HCT116 (cell line): ENCODE measurements at regions not wholly inside any gene's neighbourhood (a gene's known extent, or its start where the extent isn't known, plus 50 kb on each side); places are given as distances from the start of the nearest gene placed in this dataset.

Source experiments
- ATAC-seq: fragments of 200-7000 bp; cut with Tn5 transposase; 2 replicates; pipeline ENCODE4 v1.9.1; 2020; ENCODE audit warnings: mild to moderate bottlenecking, moderate library complexity
- BruUV-seq: library from RNA; stranded (reverse); fragments of 400-500 nt; replicated peaks from 2 replicates; lab custom pipeline; 2021; lab: Mats Ljungman, UMichigan
- CTCF ChIA-PET: fragments of 300-600 bp; sonication (Branson Sonifier 250); formaldehyde crosslinking; loops from one replicate; lab custom pipeline; 2021; ENCODE audit warnings: antibody characterized with exemption; lab: Charles Lee
- POLR2A ChIA-PET: fragments of 300-600, 350-600 bp; sonication (Branson Sonifier 250); formaldehyde crosslinking; loops from one replicate; lab custom pipeline; 2021; ENCODE audit warnings: antibody characterized with exemption; lab: Charles Lee
- RAD21 ChIA-PET, 2 experiments: fragments of 300-600 bp; sonication (Branson Sonifier 250); formaldehyde crosslinking; loops; one replicate each; lab custom pipeline; 2023; ENCODE audit warnings: low total read pairs in 2 of 2; ENCODE audit not compliant: uncharacterized antibody in 2 of 2, unreplicated experiment in 2 of 2, low non-redundant PET in 1 of 2; lab: Charles Lee
- DNase-seq: peaks from one replicate; pipeline ENCODE4 v3.0.0-alpha.2; 2010; ENCODE audit warnings: low read depth, low spot score
- H2AFZ ChIP-seq: fragments of 200-600 bp; shearing (Covaris generic), sonication (generic); 2 replicates; pipeline ENCODE4 v1.6.1; 2017; ENCODE audit warnings: low read depth, mixed run types, mixed read lengths, antibody characterized with exemption, low read length; ENCODE audit not compliant: poor library complexity, severe bottlenecking
- H3K27ac ChIP-seq: 2 replicates; pipeline ENCODE4 v1.5.1; 2012; ENCODE audit warnings: low read depth, low read length
- H3K27me3 ChIP-seq: fragments of 200-600 bp; sonication (generic); 2 replicates; pipeline ENCODE4 v1.6.1; 2016; ENCODE audit warnings: mixed run types, low read length, mixed read lengths; ENCODE audit not compliant: insufficient read depth
- H3K36me3 ChIP-seq, 2 experiments: fragments of 200-500 bp in 1 of 2; fragments of 200-600 bp in 1 of 2; sonication (Bioruptor generic) in 1 of 2; sonication (generic) in 1 of 2; 2 replicates each; pipeline versions ENCODE4 v1.5.1 to v1.6.1; 2014 to 2016; ENCODE audit warnings: low read length in 2 of 2, inconsistent platforms in 1 of 2, mixed read lengths in 1 of 2, mixed run types in 1 of 2; ENCODE audit not compliant: insufficient read depth in 2 of 2, control insufficient read depth in 1 of 2
- H3K4me1 ChIP-seq, 2 experiments: fragments of 200-600 bp in 1 of 2; sonication (generic) in 1 of 2; 2 replicates each; pipeline versions ENCODE4 v1.5.1 to v1.6.1; 2012 to 2017; ENCODE audit warnings: low read length in 2 of 2, inconsistent platforms in 1 of 2, mild to moderate bottlenecking in 1 of 2, mixed read lengths in 1 of 2, mixed run types in 1 of 2, moderate library complexity in 1 of 2; ENCODE audit not compliant: insufficient read depth in 2 of 2, control insufficient read depth in 1 of 2
- H3K4me2 ChIP-seq: fragments of 200-600 bp; sonication (generic); 2 replicates; pipeline ENCODE4 v1.6.1; 2017; ENCODE audit warnings: mixed run types, low read length, mixed read lengths
- H3K4me3 ChIP-seq, 2 experiments: fragments of 200-600 bp in 1 of 2; sonication (generic) in 1 of 2; replicated peaks in 1 of 2; 2 replicates each; pipeline ENCODE4 v1.5.1; 2011 to 2016; ENCODE audit warnings: low read length in 2 of 2, control low read depth in 1 of 2, low read depth in 1 of 2, mild to moderate bottlenecking in 1 of 2, mixed read lengths in 1 of 2, mixed run types in 1 of 2
- H3K79me2 ChIP-seq: fragments of 200-600 bp; sonication (generic); 2 replicates; pipeline ENCODE4 v1.6.1; 2017; ENCODE audit warnings: mild to moderate bottlenecking, mixed run types, low read length, moderate library complexity, mixed read lengths; ENCODE audit not compliant: insufficient read depth
- H3K9ac ChIP-seq: fragments of 200-600 bp; sonication (generic); 2 replicates; pipeline ENCODE4 v1.6.1; 2016; ENCODE audit warnings: low read length, mixed read lengths
- H3K9me2 ChIP-seq: fragments of 200-600 bp; sonication (generic), shearing (Covaris generic); 2 replicates; pipeline ENCODE4 v1.6.1; 2017; ENCODE audit warnings: mixed run types, mild to moderate bottlenecking, moderate library complexity; ENCODE audit not compliant: insufficient read depth
- H3K9me3 ChIP-seq, 2 experiments: fragments of 200-500 bp in 1 of 2; fragments of 200-600 bp in 1 of 2; sonication (Bioruptor generic) in 1 of 2; sonication (generic) in 1 of 2; 2 replicates each; pipeline ENCODE4 v1.6.1; 2014 to 2017; ENCODE audit warnings: low read length in 2 of 2, mixed read lengths in 2 of 2, inconsistent platforms in 1 of 2, low read depth in 1 of 2, mild to moderate bottlenecking in 1 of 2, mixed run types in 1 of 2, moderate library complexity in 1 of 2; ENCODE audit not compliant: control insufficient read depth in 1 of 2, insufficient read depth in 1 of 2
- H4K20me1 ChIP-seq: fragments of 200-600 bp; sonication (generic), shearing (Covaris generic); 2 replicates; pipeline ENCODE4 v1.6.1; 2017; ENCODE audit warnings: mixed run types, mild to moderate bottlenecking, moderate library complexity; ENCODE audit not compliant: insufficient read depth
- CTCF ChIP-seq, 3 experiments: fragments of 200-600 bp in 1 of 3; sonication (generic) in 1 of 3; IDR thresholded peaks in 2 of 3; conservative IDR thresholded peaks in 1 of 3; 2 replicates each; pipeline ENCODE4 v1.5.1; 2012 to 2017; ENCODE audit warnings: low read depth in 2 of 3, low read length in 2 of 3, antibody characterized with exemption in 1 of 3, borderline replicate concordance in 1 of 3, control low read depth in 1 of 3, mild to moderate bottlenecking in 1 of 3, mixed read lengths in 1 of 3, mixed run types in 1 of 3, moderate library complexity in 1 of 3; ENCODE audit not compliant: insufficient read depth in 1 of 3
- EGR1 ChIP-seq: IDR thresholded peaks from 2 replicates; pipeline ENCODE4 v1.6.1; 2012; ENCODE audit warnings: low read depth
- EZH2 ChIP-seq: fragments of 200-600 bp; sonication (generic); IDR thresholded peaks from 2 replicates; pipeline ENCODE4 v1.6.1; 2017; ENCODE audit warnings: antibody characterized with exemption, mixed run types
- EZH2phosphoT487 ChIP-seq: fragments of 200-600 bp; IDR thresholded peaks from 2 replicates; pipeline ENCODE4 v1.6.1; 2018; ENCODE audit warnings: antibody characterized with exemption, borderline replicate concordance
- JUND ChIP-seq: IDR thresholded peaks from 2 replicates; pipeline ENCODE4 v1.6.1; 2012
- MAX ChIP-seq: IDR thresholded peaks from 2 replicates; pipeline ENCODE4 v1.6.1; 2012
- POLR2A ChIP-seq: IDR thresholded peaks from 2 replicates; pipeline ENCODE4 v1.7.0; 2011; ENCODE audit warnings: borderline replicate concordance; ENCODE audit not compliant: insufficient read depth, insufficient read length; ENCODE audit errors: extremely low read depth
- POLR2AphosphoS5 ChIP-seq: IDR thresholded peaks from 2 replicates; pipeline ENCODE4 v1.6.1; 2011; ENCODE audit warnings: mild to moderate bottlenecking, low read depth, low read length, moderate library complexity
- RAD21 ChIP-seq: IDR thresholded peaks from 2 replicates; pipeline ENCODE4 v1.6.1; 2012; ENCODE audit warnings: low read depth, mild to moderate bottlenecking
- SIN3A ChIP-seq: IDR thresholded peaks from 2 replicates; pipeline ENCODE4 v1.6.1; 2012; ENCODE audit warnings: low read depth
- TCF7L2 ChIP-seq: IDR thresholded peaks from 2 replicates; pipeline ENCODE4 v1.7.0; 2011; ENCODE audit warnings: borderline replicate concordance, inconsistent platforms; ENCODE audit not compliant: insufficient read depth, insufficient read length; ENCODE audit errors: extremely low read depth
- ZFX ChIP-seq: fragments of 450-650 bp; IDR thresholded peaks from 2 replicates; pipeline ENCODE4 v1.6.1; 2017
- ZNF274 ChIP-seq: fragments of 200-500 bp; sonication (Bioruptor generic); IDR thresholded peaks from 2 replicates; pipeline ENCODE4 v1.6.1; 2014; ENCODE audit warnings: mild to moderate bottlenecking, low read depth, low read length, inconsistent platforms
- intact Hi-C: fragments of 100-400 bp; cut with micrococcal nuclease; formaldehyde crosslinking; loops from 2 replicates; pipeline ENCODE4 v1.10.0; 2022

- ChIA-PET POLR2A (no interaction called here), RAD21 (no interaction called here)
- BruUV-seq = no TSS peak
- no peak overlapping the region for H3K4me3 ChIP-seq
- no peaks in the 10 kb centered on the region for H3K27me3 ChIP-seq
- H3K36me3 ChIP-seq = no peaks in the 10 kb centered on the region
- ATAC-seq (no peak), DNase-seq (no peak)
- no peak overlapping the region for H3K27ac ChIP-seq
- no peaks in the 10 kb centered on the region for H3K79me2 ChIP-seq
- H3K4me2 ChIP-seq = no peak overlapping the region
- H3K4me1 ChIP-seq = peaks cover 3 to 20% of the 10 kb centered on the region in 2 experiments; a peak in 3 of 4 replicates
- H4K20me1 ChIP-seq = no peaks in the 10 kb centered on the region
- no peaks in the 10 kb centered on the region for H3K9me2 ChIP-seq
- intact Hi-C loops = no loop called here
- no peak for TF ChIP-seq EZH2phosphoT487
- no peak for TF ChIP-seq ZFX
- no peak for TF ChIP-seq EGR1
- TF ChIP-seq RAD21 = no peak
- TF ChIP-seq, all 23 proteins: peak for 0
- CTCF ChIA-PET = no interaction called here
- H3K9ac ChIP-seq = no peak overlapping the region
- H2AFZ ChIP-seq = no peak overlapping the region
- no peaks in the 10 kb centered on the region for H3K9me3 ChIP-seq
Measured at GRCh38 chr17:71192848-71193247, 928.0 kb upstream of the SOX9 start.

GRCh38 chr17:71200597-71200996 is 920.2 kb upstream of the SOX9 start:
- intact Hi-C loops = no loop called here
- H3K4me1 ChIP-seq = peaks cover 0 to 6% of the 10 kb centered on the region in 2 experiments; a peak in 2 of 4 replicates
- no peak overlapping the region for H3K27ac ChIP-seq
- ChIA-PET RAD21 (no interaction called here), CTCF (no interaction called here), POLR2A (no interaction called here)
- no peaks in the 10 kb centered on the region for H4K20me1 ChIP-seq
- no peaks in the 10 kb centered on the region for H3K27me3 ChIP-seq
- BruUV-seq = no TSS peak
- no peaks in the 10 kb centered on the region for H3K9me3 ChIP-seq
- ATAC-seq = no peak
- H3K79me2 ChIP-seq = no peaks in the 10 kb centered on the region
- H3K9ac ChIP-seq = no peak overlapping the region
- no peak overlapping the region for H3K4me3 ChIP-seq
- H3K9me2 ChIP-seq = no peaks in the 10 kb centered on the region
- no peak overlapping the region for H3K4me2 ChIP-seq
- H3K36me3 ChIP-seq = no peaks in the 10 kb centered on the region
- no peak for TF ChIP-seq MAX
- no peak for TF ChIP-seq JUND
- TF ChIP-seq ZNF274 = no peak
- no peak for TF ChIP-seq POLR2A
- no peak for TF ChIP-seq CTCF (IDR thresholded peaks at IDR 0.05 in 2 of 3, conservative IDR thresholded peaks at IDR 0.05 in 1 of 3; ENCODE audit: borderline replicate concordance in 1 of 3, insufficient read depth in 1 of 3, low read depth in 2 of 3, low read length in 2 of 3)
- TF ChIP-seq RAD21 = no peak
- TF ChIP-seq SIN3A = no peak
- no peak for TF ChIP-seq POLR2AphosphoS5
- TF ChIP-seq EZH2 = no peak
- TF ChIP-seq TCF7L2 = no peak
- no peak for DNase-seq
- H2AFZ ChIP-seq = peak overlapping the region; percentile 4
